GM19324 (cell line): ENCODE measurements at regions not wholly inside any gene's neighbourhood (a gene's known extent, or its start where the extent isn't known, plus 50 kb on each side); places are given as distances from the start of the nearest gene placed in this dataset.
"Not testable (repeated sequence)": the region's sequence is repeated elsewhere in the genome, so short reads cannot be mapped to it uniquely, and the experiment has no call there.

Experiments used
- ATAC-seq: cut with Tn5 transposase; IDR thresholded peaks from one replicate; pipeline ENCODE4 v1.9.1; 2021; ENCODE audit warnings: mild to moderate bottlenecking, moderate library complexity; ENCODE audit not compliant: unreplicated experiment, low FRiP score

GRCh38 chr3:110949194-110949593 lies 122.4 kb upstream of the NECTIN3 start:
- ATAC-seq, result not testable (repeated sequence)

GRCh38 chr3:110955301-110955880 lies 116.2 kb upstream of the NECTIN3 start:
- no peak for ATAC-seq

- ATAC-seq, result no peak
Observed at GRCh38 chr3:110956081-110956480, 115.5 kb upstream of the NECTIN3 start.

GRCh38 chr3:110957247-110958025 lies 114.2 kb upstream of the NECTIN3 start:
- ATAC-seq, result no peak

- ATAC-seq, result no peak
Observed at GRCh38 chr3:110958313-110959147, 113.1 kb upstream of the NECTIN3 start.

GRCh38 chr3:110965976-110966375 lies 105.6 kb upstream of the NECTIN3 start:
- no peak for ATAC-seq

- no peak for ATAC-seq
Observed at GRCh38 chr3:110966966-110967663, 104.5 kb upstream of the NECTIN3 start.

- ATAC-seq, result no peak
Observed at GRCh38 chr3:110968076-110968475, 103.5 kb upstream of the NECTIN3 start.

- no peak for ATAC-seq
Observed at GRCh38 chr3:110969229-110970211, 102.1 kb upstream of the NECTIN3 start.

GRCh38 chr3:110971010-110971601 lies 100.5 kb upstream of the NECTIN3 start:
- ATAC-seq, result no peak

GRCh38 chr3:110973263-110973895 lies 98.2 kb upstream of the NECTIN3 start:
- ATAC-seq, result no peak

GRCh38 chr3:110974902-110975301 lies 96.7 kb upstream of the NECTIN3 start:
- ATAC-seq, result no peak

- ATAC-seq, result no peak
Observed at GRCh38 chr3:110984456-110985250, 87.0 kb upstream of the NECTIN3 start.

- ATAC-seq, result no peak
Observed at GRCh38 chr3:110989446-110989845, 82.2 kb upstream of the NECTIN3 start.

- ATAC-seq, result no peak
Observed at GRCh38 chr3:110995461-110996231, 76.0 kb upstream of the NECTIN3 start.

- ATAC-seq, result not testable (repeated sequence)
Observed at GRCh38 chr3:110998766-110999165, 72.8 kb upstream of the NECTIN3 start.

- not testable (repeated sequence) for ATAC-seq
Observed at GRCh38 chr3:111006485-111006884, 65.1 kb upstream of the NECTIN3 start.
